ENCODE measurements at regions not wholly inside any gene's neighbourhood (a gene's known extent, or its start where the extent isn't known, plus 50 kb on each side); places are given as distances from the start of the nearest gene placed in this dataset.

GRCh38 chr6:84877515-84878210 lies 113.3 kb upstream of the TBX18 start:
- Histone ChIP-seq H3K79me2 (ENCODE audit: insufficient read depth, low read length) (no peaks in the 10 kb centered on the region), H3K27me3 (ENCODE audit: low read length) (no peaks in the 10 kb centered on the region), H2AFZ (ENCODE audit: low read depth, low read length, severe bottlenecking) (no peak overlapping the region), H3K36me3 (ENCODE audit: low read length) (no peaks in the 10 kb centered on the region), H3K4me2 (ENCODE audit: low read depth, low read length, poor library complexity, severe bottlenecking) (no peak overlapping the region), H3K27ac (ENCODE audit: low read depth, low read length) (no peak overlapping the region), H3K9me2 (replicated peaks; ENCODE audit: insufficient read depth, low read length) (no peaks in the 10 kb centered on the region), H3K9me3 (ENCODE audit: insufficient read depth, low read length) (no peaks in the 10 kb centered on the region), H3K9ac (ENCODE audit: low read length) (no peak overlapping the region), H3F3A (ENCODE audit: insufficient read depth) (no peaks in the 10 kb centered on the region), H3K4me3 (ENCODE audit: insufficient read depth, low read length, poor library complexity, severe bottlenecking) (no peak overlapping the region), H4K20me1 (ENCODE audit: low read depth, low read length) (no peaks in the 10 kb centered on the region)
- no peak for TF ChIP-seq EZH2phosphoT487 (conservative IDR thresholded peaks at IDR 0.05; ENCODE audit: low read length)

- Histone ChIP-seq H3K4me3 (ENCODE audit: insufficient read depth, low read length, poor library complexity, severe bottlenecking) (no peak overlapping the region), H3K79me2 (ENCODE audit: insufficient read depth, low read length) (no peaks in the 10 kb centered on the region), H3K9ac (ENCODE audit: low read length) (no peak overlapping the region), H3F3A (ENCODE audit: insufficient read depth) (no peaks in the 10 kb centered on the region), H3K27me3 (ENCODE audit: low read length) (no peaks in the 10 kb centered on the region), H3K9me2 (replicated peaks; ENCODE audit: insufficient read depth, low read length) (no peaks in the 10 kb centered on the region), H3K27ac (ENCODE audit: low read depth, low read length) (no peak overlapping the region), H3K4me2 (ENCODE audit: low read depth, low read length, poor library complexity, severe bottlenecking) (no peak overlapping the region), H3K36me3 (ENCODE audit: low read length) (no peaks in the 10 kb centered on the region), H2AFZ (ENCODE audit: low read depth, low read length, severe bottlenecking) (no peak overlapping the region), H4K20me1 (ENCODE audit: low read depth, low read length) (no peaks in the 10 kb centered on the region), H3K9me3 (ENCODE audit: insufficient read depth, low read length) (no peaks in the 10 kb centered on the region)
- TF ChIP-seq CTCF (IDR thresholded peaks at IDR 0.05; ENCODE audit: insufficient read depth, low read length, poor library complexity, severe bottlenecking) (no peak), EZH2phosphoT487 (conservative IDR thresholded peaks at IDR 0.05; ENCODE audit: low read length) (no peak)
These were observed 112.5 kb upstream of the TBX18 start for GRCh38 chr6:84876723-84877514.

- Histone ChIP-seq H3K9me3 (ENCODE audit: insufficient read depth, low read length) (no peaks in the 10 kb centered on the region), H3K9ac (ENCODE audit: low read length) (no peak overlapping the region), H3K36me3 (ENCODE audit: low read length) (no peaks in the 10 kb centered on the region), H3F3A (ENCODE audit: insufficient read depth) (no peaks in the 10 kb centered on the region), H3K4me3 (ENCODE audit: insufficient read depth, low read length, poor library complexity, severe bottlenecking) (no peak overlapping the region), H3K27me3 (ENCODE audit: low read length) (no peaks in the 10 kb centered on the region), H3K79me2 (ENCODE audit: insufficient read depth, low read length) (no peaks in the 10 kb centered on the region), H3K27ac (ENCODE audit: low read depth, low read length) (no peak overlapping the region), H3K4me2 (ENCODE audit: low read depth, low read length, poor library complexity, severe bottlenecking) (no peak overlapping the region), H4K20me1 (ENCODE audit: low read depth, low read length) (no peaks in the 10 kb centered on the region), H3K9me2 (replicated peaks; ENCODE audit: insufficient read depth, low read length) (no peaks in the 10 kb centered on the region), H2AFZ (ENCODE audit: low read depth, low read length, severe bottlenecking) (no peak overlapping the region)
- TF ChIP-seq EZH2phosphoT487 (conservative IDR thresholded peaks at IDR 0.05; ENCODE audit: low read length) (no peak), CTCF (IDR thresholded peaks at IDR 0.05; ENCODE audit: insufficient read depth, low read length, poor library complexity, severe bottlenecking) (no peak)
These were observed 108.8 kb upstream of the TBX18 start for GRCh38 chr6:84872996-84873723.
